ENCODE measurements at regions not wholly inside any gene's neighbourhood (a gene's known extent, or its start where the extent isn't known, plus 50 kb on each side); places are given as distances from the start of the nearest gene placed in this dataset.

DNA sequence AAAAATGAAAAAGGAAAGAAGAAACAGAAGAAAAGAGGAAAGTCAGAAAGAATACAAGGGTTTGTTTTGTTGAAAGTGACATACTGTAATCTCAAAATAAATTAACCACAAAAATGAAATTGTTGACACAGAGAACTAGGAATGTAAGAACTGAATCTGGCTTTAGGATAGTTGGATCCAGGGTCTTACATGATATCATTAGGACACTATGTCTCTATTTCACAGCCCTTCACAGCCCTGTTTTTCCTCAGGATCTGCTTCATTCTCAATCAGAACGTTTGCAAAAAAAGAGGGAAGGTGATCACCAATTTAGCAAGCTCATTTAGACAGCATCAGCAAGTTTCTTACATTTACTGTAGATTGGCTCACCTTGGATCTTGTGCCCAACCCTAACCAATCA lies 188.5 kb upstream of the NREP start:
- Histone ChIP-seq H3K4me2 (no peak overlapping the region), H3K9me3 (ENCODE audit: insufficient read depth, low read depth) (no peaks in the 10 kb centered on the region), H3K36me3 (ENCODE audit: low read depth) (no peaks in the 10 kb centered on the region), H3K4me3 (no peak overlapping the region), H3K27ac (no peak overlapping the region), H2AFZ (no peak overlapping the region), H4K20me1 (ENCODE audit: insufficient read depth) (no peaks in the 10 kb centered on the region), H3K79me2 (ENCODE audit: low read depth) (no peaks in the 10 kb centered on the region), H3K4me1 (replicated peaks; ENCODE audit: insufficient read depth) (no peaks in the 10 kb centered on the region), H3F3A (ENCODE audit: insufficient read depth, low read depth) (no peaks in the 10 kb centered on the region), H3K9me2 (ENCODE audit: insufficient read depth) (no peaks in the 10 kb centered on the region), H3K27me3 (ENCODE audit: insufficient read depth, low read depth) (no peaks in the 10 kb centered on the region)
- intact Hi-C loops (cut with micrococcal nuclease; ENCODE audit: unreplicated experiment) = no loop called here
- CTCF ChIA-PET = no interaction called here
- POLR2A ChIA-PET (ENCODE audit: unreplicated experiment) = no interaction called here
- no TSS peak for BruUV-seq (replicated peaks)
- no peak for TF ChIP-seq EZH2 (IDR thresholded peaks at IDR 0.05; ENCODE audit: low read depth)
- no peak for TF ChIP-seq CTCF (conservative IDR thresholded peaks at IDR 0.05)
- no peak for DNase-seq

DNA sequence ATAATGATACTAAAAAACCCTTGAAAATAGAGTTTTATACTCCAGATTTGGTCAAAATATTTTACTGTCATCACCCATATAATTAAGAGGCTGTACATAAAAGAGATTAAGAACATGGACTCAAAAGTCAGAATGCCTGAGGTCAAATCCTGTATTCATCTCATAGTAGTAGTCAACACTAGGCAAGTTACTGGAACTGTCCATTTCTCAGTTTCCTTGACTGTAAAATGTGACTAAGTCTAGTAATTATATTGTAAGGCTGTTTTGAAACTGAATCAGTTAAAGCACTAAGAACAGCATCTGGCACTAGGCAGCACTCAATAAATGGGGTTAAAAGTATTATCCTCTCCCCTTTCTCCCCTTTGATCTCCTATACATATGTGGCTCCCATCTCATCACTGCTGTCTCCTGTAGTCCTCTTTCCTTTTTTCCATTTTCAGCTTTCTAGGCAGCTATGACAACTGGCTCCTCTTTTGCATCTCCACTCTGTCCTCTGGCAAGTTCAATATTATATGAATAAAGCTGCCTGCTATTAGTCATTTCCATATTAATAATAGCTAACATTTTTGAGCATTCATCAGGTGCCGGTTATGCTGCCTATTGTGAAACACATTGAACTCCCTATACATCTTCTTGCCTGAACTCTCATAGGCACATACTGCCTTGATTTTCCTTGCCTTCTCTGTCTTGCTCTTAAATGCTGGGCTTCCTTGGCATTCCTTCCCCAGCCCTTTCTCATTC lies 185.8 kb upstream of the NREP start:
- Histone ChIP-seq H2AFZ (no peak overlapping the region), H3K4me3 (no peak overlapping the region), H3K27me3 (ENCODE audit: insufficient read depth, low read depth) (no peaks in the 10 kb centered on the region), H3K36me3 (ENCODE audit: low read depth) (no peaks in the 10 kb centered on the region), H3K9me2 (ENCODE audit: insufficient read depth) (no peaks in the 10 kb centered on the region), H3F3A (ENCODE audit: insufficient read depth, low read depth) (no peaks in the 10 kb centered on the region), H3K79me2 (ENCODE audit: low read depth) (no peaks in the 10 kb centered on the region), H3K4me1 (replicated peaks; ENCODE audit: insufficient read depth) (no peaks in the 10 kb centered on the region), H3K4me2 (no peak overlapping the region), H4K20me1 (ENCODE audit: insufficient read depth) (no peaks in the 10 kb centered on the region), H3K9me3 (ENCODE audit: insufficient read depth, low read depth) (no peaks in the 10 kb centered on the region), H3K27ac (no peak overlapping the region)
- CTCF ChIA-PET = no interaction called here
- intact Hi-C loops (cut with micrococcal nuclease; ENCODE audit: unreplicated experiment) = no loop called here
- TF ChIP-seq CTCF (conservative IDR thresholded peaks at IDR 0.05) (no peak), EZH2 (IDR thresholded peaks at IDR 0.05; ENCODE audit: low read depth) (no peak)
- BruUV-seq (replicated peaks) = no TSS peak
- POLR2A ChIA-PET (ENCODE audit: unreplicated experiment) = no interaction called here
- DNase-seq = no peak

- ChIA-PET CTCF (no interaction called here), POLR2A (ENCODE audit: unreplicated experiment) (no interaction called here)
- DNase-seq = no peak
- no peak overlapping the region for H3K27ac ChIP-seq
- TF ChIP-seq EZH2 (IDR thresholded peaks at IDR 0.05; ENCODE audit: low read depth) (no peak), CTCF (conservative IDR thresholded peaks at IDR 0.05) (no peak)
- H3K4me1 ChIP-seq (replicated peaks; ENCODE audit: insufficient read depth) = no peaks in the 10 kb centered on the region
- no peaks in the 10 kb centered on the region for H3K9me3 ChIP-seq (ENCODE audit: insufficient read depth, low read depth)
- no peaks in the 10 kb centered on the region for H3K9me2 ChIP-seq (ENCODE audit: insufficient read depth)
- H4K20me1 ChIP-seq (ENCODE audit: insufficient read depth) = no peaks in the 10 kb centered on the region
- no peaks in the 10 kb centered on the region for H3F3A ChIP-seq (ENCODE audit: insufficient read depth, low read depth)
- no peaks in the 10 kb centered on the region for H3K27me3 ChIP-seq (ENCODE audit: insufficient read depth, low read depth)
- intact Hi-C loops (cut with micrococcal nuclease; ENCODE audit: unreplicated experiment) = no loop called here
- no peaks in the 10 kb centered on the region for H3K36me3 ChIP-seq (ENCODE audit: low read depth)
- no peak overlapping the region for H3K4me2 ChIP-seq
- H2AFZ ChIP-seq = no peak overlapping the region
- no peaks in the 10 kb centered on the region for H3K79me2 ChIP-seq (ENCODE audit: low read depth)
- H3K4me3 ChIP-seq = no peak overlapping the region
- no TSS peak for BruUV-seq (replicated peaks)
These were observed 185.2 kb upstream of the NREP start for GRCh38 chr5:111942201-111942600.
